ENCODE measurements at regions not wholly inside any gene's neighbourhood (a gene's known extent, or its start where the extent isn't known, plus 50 kb on each side); places are given as distances from the start of the nearest gene placed in this dataset.

DNA sequence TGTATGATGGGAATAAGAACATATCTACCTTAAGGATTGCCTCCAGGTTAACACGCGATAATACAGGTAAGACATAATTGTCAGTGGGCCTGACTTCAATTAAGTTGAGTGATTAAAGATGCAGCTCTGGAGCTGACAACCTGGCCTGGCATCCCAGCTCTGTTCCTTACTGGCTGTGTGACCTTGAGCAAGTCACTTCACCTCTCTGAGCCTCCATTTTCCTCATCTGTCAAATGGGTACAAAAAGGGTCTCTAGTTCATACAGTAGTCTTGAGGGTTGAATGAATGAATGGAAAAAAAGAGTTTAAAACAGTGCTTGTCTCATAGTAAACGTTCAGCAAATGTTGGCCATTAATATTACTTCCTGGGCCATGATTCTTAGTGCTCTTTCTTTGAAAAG, 213.9 kb downstream of the PHETA1 start:
- no peak for TF ChIP-seq EZH2 (optimal IDR thresholded peaks at IDR 0.05; ENCODE audit: low read depth, low read length)
- TF ChIP-seq, protein P1, sequence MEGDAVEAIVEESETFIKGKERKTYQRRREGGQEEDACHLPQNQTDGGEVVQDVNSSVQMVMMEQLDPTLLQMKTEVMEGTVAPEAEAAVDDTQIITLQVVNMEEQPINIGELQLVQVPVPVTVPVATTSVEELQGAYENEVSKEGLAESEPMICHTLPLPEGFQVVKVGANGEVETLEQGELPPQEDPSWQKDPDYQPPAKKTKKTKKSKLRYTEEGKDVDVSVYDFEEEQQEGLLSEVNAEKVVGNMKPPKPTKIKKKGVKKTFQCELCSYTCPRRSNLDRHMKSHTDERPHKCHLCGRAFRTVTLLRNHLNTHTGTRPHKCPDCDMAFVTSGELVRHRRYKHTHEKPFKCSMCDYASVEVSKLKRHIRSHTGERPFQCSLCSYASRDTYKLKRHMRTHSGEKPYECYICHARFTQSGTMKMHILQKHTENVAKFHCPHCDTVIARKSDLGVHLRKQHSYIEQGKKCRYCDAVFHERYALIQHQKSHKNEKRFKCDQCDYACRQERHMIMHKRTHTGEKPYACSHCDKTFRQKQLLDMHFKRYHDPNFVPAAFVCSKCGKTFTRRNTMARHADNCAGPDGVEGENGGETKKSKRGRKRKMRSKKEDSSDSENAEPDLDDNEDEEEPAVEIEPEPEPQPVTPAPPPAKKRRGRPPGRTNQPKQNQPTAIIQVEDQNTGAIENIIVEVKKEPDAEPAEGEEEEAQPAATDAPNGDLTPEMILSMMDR (IDR thresholded peaks at IDR 0.05; ENCODE audit: low read length), result no peak

Data from MM.1S (cell line).